ENCODE measurements at regions not wholly inside any gene's neighbourhood (a gene's known extent, or its start where the extent isn't known, plus 50 kb on each side); places are given as distances from the start of the nearest gene placed in this dataset.

GRCh38 chr11:127223633-127224032 is 223.1 kb upstream of the KIRREL3 start:
- Histone ChIP-seq H3K9me3 (no peaks in the 10 kb centered on the region), H3K27me3 (peaks cover 0 to 6% (median 0%) of the 10 kb centered on the region in 4 donors), H3K36me3 (no peaks in the 10 kb centered on the region), H3K4me1 (no peaks in the 10 kb centered on the region), H3K27ac (replicated peaks in 1 of 4) (no peak overlapping the region), H3K4me3 (no peak overlapping the region)
- no peak for DNase-seq (ENCODE audit: extremely low spot score)
- intact Hi-C loops (cut with DNase I), result no loop called here
- WGBS, result 92% methylated on average over 5 of the region's 5 CpGs
- TF ChIP-seq POLR2A (IDR thresholded peaks at IDR 0.05; ENCODE audit: low read depth) (no peak), POLR2AphosphoS5 (IDR thresholded peaks at IDR 0.05) (no peak), EP300 (IDR thresholded peaks at IDR 0.05) (no peak)
- TF ChIP-seq, protein P1, sequence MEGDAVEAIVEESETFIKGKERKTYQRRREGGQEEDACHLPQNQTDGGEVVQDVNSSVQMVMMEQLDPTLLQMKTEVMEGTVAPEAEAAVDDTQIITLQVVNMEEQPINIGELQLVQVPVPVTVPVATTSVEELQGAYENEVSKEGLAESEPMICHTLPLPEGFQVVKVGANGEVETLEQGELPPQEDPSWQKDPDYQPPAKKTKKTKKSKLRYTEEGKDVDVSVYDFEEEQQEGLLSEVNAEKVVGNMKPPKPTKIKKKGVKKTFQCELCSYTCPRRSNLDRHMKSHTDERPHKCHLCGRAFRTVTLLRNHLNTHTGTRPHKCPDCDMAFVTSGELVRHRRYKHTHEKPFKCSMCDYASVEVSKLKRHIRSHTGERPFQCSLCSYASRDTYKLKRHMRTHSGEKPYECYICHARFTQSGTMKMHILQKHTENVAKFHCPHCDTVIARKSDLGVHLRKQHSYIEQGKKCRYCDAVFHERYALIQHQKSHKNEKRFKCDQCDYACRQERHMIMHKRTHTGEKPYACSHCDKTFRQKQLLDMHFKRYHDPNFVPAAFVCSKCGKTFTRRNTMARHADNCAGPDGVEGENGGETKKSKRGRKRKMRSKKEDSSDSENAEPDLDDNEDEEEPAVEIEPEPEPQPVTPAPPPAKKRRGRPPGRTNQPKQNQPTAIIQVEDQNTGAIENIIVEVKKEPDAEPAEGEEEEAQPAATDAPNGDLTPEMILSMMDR (IDR thresholded peaks at IDR 0.05), result no peak

- WGBS, result 30% methylated on average over 1 of the region's 1 CpG
- intact Hi-C loops (cut with DNase I), result no loop called here
Measured at GRCh38 chr11:127223026-127223425, 222.5 kb upstream of the KIRREL3 start.

GRCh38 chr11:127219704-127220103 is 219.1 kb upstream of the KIRREL3 start:
- no peak for DNase-seq (ENCODE audit: extremely low spot score)
- intact Hi-C loops (cut with DNase I), result no loop called here
- TF ChIP-seq POLR2AphosphoS5 (IDR thresholded peaks at IDR 0.05) (no peak), EP300 (IDR thresholded peaks at IDR 0.05) (no peak), POLR2A (IDR thresholded peaks at IDR 0.05; ENCODE audit: low read depth) (no peak)
- TF ChIP-seq, protein P1 (IDR thresholded peaks at IDR 0.05), result no peak
- no peaks in the 10 kb centered on the region for H3K4me1 ChIP-seq
- H3K27ac ChIP-seq (replicated peaks in 1 of 4), result no peak overlapping the region
- no peaks in the 10 kb centered on the region for H3K9me3 ChIP-seq
- WGBS, result 70% methylated on average over 2 of the region's 2 CpGs
- no peaks in the 10 kb centered on the region for H3K36me3 ChIP-seq
- H3K4me3 ChIP-seq, result no peak overlapping the region
- H3K27me3 ChIP-seq, result peaks cover 0 to 6% (median 0%) of the 10 kb centered on the region in 4 donors

More at GRCh38 chr11:127223026-127223425, 222.5 kb upstream of the KIRREL3 start:
- TF ChIP-seq, protein P1 (IDR thresholded peaks at IDR 0.05), result no peak
- TF ChIP-seq POLR2A (IDR thresholded peaks at IDR 0.05; ENCODE audit: low read depth), result no peak
- TF ChIP-seq POLR2AphosphoS5 (IDR thresholded peaks at IDR 0.05), result no peak
- no peak for TF ChIP-seq EP300 (IDR thresholded peaks at IDR 0.05)
- H3K4me1 ChIP-seq, result no peaks in the 10 kb centered on the region
- H3K9me3 ChIP-seq, result no peaks in the 10 kb centered on the region
- H3K27ac ChIP-seq (replicated peaks in 1 of 4), result no peak overlapping the region
- peaks cover 0 to 6% (median 0%) of the 10 kb centered on the region in 4 donors for H3K27me3 ChIP-seq
- no peak overlapping the region for H3K4me3 ChIP-seq
- no peak for DNase-seq (ENCODE audit: extremely low spot score)
- no peaks in the 10 kb centered on the region for H3K36me3 ChIP-seq

GRCh38 chr11:127218275-127218608 is 217.7 kb upstream of the KIRREL3 start:
- 81% methylated on average over 3 of the region's 3 CpGs for WGBS

More at GRCh38 chr11:127218275-127218608, 217.7 kb upstream of the KIRREL3 start:
- intact Hi-C loops (cut with DNase I), result no loop called here
- Histone ChIP-seq H3K4me1 (no peaks in the 10 kb centered on the region), H3K4me3 (no peak overlapping the region), H3K9me3 (no peaks in the 10 kb centered on the region), H3K36me3 (no peaks in the 10 kb centered on the region), H3K27ac (replicated peaks in 1 of 4) (no peak overlapping the region), H3K27me3 (peaks cover 0 to 6% (median 0%) of the 10 kb centered on the region in 4 donors)
- TF ChIP-seq POLR2AphosphoS5 (IDR thresholded peaks at IDR 0.05) (no peak), EP300 (IDR thresholded peaks at IDR 0.05) (no peak), POLR2A (IDR thresholded peaks at IDR 0.05; ENCODE audit: low read depth) (no peak)
- TF ChIP-seq, protein P1 (IDR thresholded peaks at IDR 0.05), result no peak
- no peak for DNase-seq (ENCODE audit: extremely low spot score)
